K562 (cell line): ENCODE measurements at regions not wholly inside any gene's neighbourhood (a gene's known extent, or its start where the extent isn't known, plus 50 kb on each side); places are given as distances from the start of the nearest gene placed in this dataset.
A peak's percentile ranks its signal among the peaks of the same experiment; 100 is the strongest.

Experiments used
- BACH1 ChIP-seq: fragments of 200-800 bp; sonication (Bioruptor generic); IDR thresholded peaks from 2 replicates; pipeline ENCODE4 v1.6.1; 2016; ENCODE audit warnings: missing genetic modification characterization, missing compliant biosample characterization
- CREB1 ChIP-seq, 2 experiments: sonication (generic) in 1 of 2; formaldehyde crosslinking in 1 of 2; IDR thresholded peaks; 2 replicates each; pipeline versions ENCODE4 v1.6.1 to v1.8.0; 2012 to 2022; ENCODE audit warnings: inconsistent platforms in 1 of 2, mild to moderate bottlenecking in 1 of 2, missing genetic modification reagents in 1 of 2, moderate library complexity in 1 of 2
- FOXA1 ChIP-seq: fragments of 450-650 bp; IDR thresholded peaks from 2 replicates; pipeline ENCODE4 v1.6.1; 2016; ENCODE audit warnings: mild to moderate bottlenecking, borderline replicate concordance
- FOXK2 ChIP-seq, 2 experiments: fragments of 450-650 bp; IDR thresholded peaks in 1 of 2; conservative IDR thresholded peaks in 1 of 2; 2 replicates each; pipeline ENCODE4 v1.6.1; 2016; ENCODE audit warnings: low read depth in 2 of 2, mild to moderate bottlenecking in 1 of 2
- HOXB6 ChIP-seq: fragments of 250-450 bp; sonication (Bioruptor Pico); IDR thresholded peaks from 2 replicates; pipeline ENCODE4 v1.5.1; 2022; ENCODE audit warnings: mild to moderate bottlenecking, borderline replicate concordance
- LARP7 ChIP-seq: fragments of 450-650 bp; IDR thresholded peaks from 2 replicates; pipeline ENCODE4 v1.6.1; 2016
- NONO ChIP-seq, 2 experiments: fragments of 200-400 bp in 1 of 2; fragments of 450-650 bp in 1 of 2; formaldehyde crosslinking in 1 of 2; IDR thresholded peaks; 2 replicates each; pipeline ENCODE4 v1.6.1; 2017; ENCODE audit warnings: low read depth in 2 of 2, mild to moderate bottlenecking in 2 of 2, moderate library complexity in 2 of 2, low read length in 1 of 2
- TEAD4 ChIP-seq, 2 experiments: sonication (generic) in 1 of 2; formaldehyde crosslinking in 1 of 2; IDR thresholded peaks; 2 replicates each; pipeline versions ENCODE4 v1.6.1 to v1.8.0; 2012 to 2022; ENCODE audit warnings: borderline replicate concordance in 1 of 2, inconsistent platforms in 1 of 2, low read length in 1 of 2, mild to moderate bottlenecking in 1 of 2, missing genetic modification reagents in 1 of 2
- ZBTB1 ChIP-seq: sonication (generic); formaldehyde crosslinking; IDR thresholded peaks from 2 replicates; pipeline ENCODE4 v1.8.1; 2023; ENCODE audit warnings: missing genetic modification reagents, low read depth, mild to moderate bottlenecking, borderline replicate concordance
- ZNF24 ChIP-seq: fragments of 450-650 bp; IDR thresholded peaks from 2 replicates; pipeline ENCODE4 v1.6.1; 2016
- ZNF764 ChIP-seq: fragments of 250-450 bp; sonication (Bioruptor Pico); IDR thresholded peaks from 2 replicates; pipeline ENCODE4 v1.4.0; 2020; ENCODE audit warnings: low read depth, mild to moderate bottlenecking, moderate library complexity
- ZNF780A ChIP-seq: fragments of 250-450 bp; sonication (Bioruptor Pico); IDR thresholded peaks from 2 replicates; pipeline ENCODE4 v1.5.0; 2021; ENCODE audit warnings: mild to moderate bottlenecking
- TF ChIP-seq, protein P1 (sequence below): fragments of 150-350 bp; conservative IDR thresholded peaks from 2 replicates; pipeline ENCODE4 v1.6.1; 2014; ENCODE audit warnings: low read length
- TF ChIP-seq, protein P2 (sequence below): sonication (generic); formaldehyde crosslinking; IDR thresholded peaks from 2 replicates; pipeline ENCODE4 v1.8.0; 2022; ENCODE audit warnings: missing genetic modification reagents, mild to moderate bottlenecking, moderate library complexity, borderline replicate concordance
- TF ChIP-seq, protein P3 (sequence below): fragments of 450-650 bp; IDR thresholded peaks from 2 replicates; pipeline ENCODE4 v1.6.1; 2016

DNA sequence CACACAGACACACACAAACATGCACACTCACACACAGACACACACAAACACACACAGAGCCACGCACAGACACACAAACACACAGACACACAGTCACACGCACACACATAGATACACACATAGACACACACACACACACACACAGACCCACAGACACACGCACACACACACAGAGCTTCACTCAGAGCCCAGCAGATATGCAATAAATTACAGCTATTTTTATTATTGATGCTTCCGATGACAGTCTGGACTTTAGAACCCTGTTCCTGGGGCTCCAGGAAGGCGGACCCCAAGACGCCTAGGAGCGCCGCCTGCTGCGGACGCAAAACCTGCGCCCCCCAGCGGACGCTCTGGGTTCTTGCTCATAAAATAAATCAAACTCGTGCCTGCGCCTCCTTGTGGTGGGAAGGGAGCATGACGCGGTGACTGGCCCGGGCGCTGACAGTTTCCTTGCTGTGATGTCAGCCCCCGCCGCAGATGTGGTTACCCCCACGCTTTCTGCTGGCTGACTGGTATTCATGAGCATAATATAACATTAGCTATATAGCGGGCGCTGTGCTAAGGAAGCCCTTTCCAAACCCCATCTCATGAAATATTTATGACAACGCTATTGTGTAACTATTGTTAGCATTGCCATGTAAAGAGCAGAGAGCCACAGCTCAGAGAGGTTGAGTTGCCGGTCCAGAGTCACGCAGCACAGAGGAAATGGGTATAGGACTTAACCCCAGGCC is 64.4 kb upstream of the TM9SF2 start (continued):
- TF ChIP-seq FOXK2 (conservative IDR thresholded peaks at IDR 0.05 in 1 of 2, IDR thresholded peaks at IDR 0.05 in 1 of 2; ENCODE audit: low read depth in 2 of 2) (0 out of 4 replicates have a peak, but pooled peaks of 1 of the 2 experiments have one; percentile 32), CREB1 (IDR thresholded peaks at IDR 0.05) (peak; percentile 81), CREB1 (CRISPR knock-in tag; IDR thresholded peaks at IDR 0.05) (peak; percentile 86), FOXA1 (no peak), LARP7 (0 out of 2 replicates have a peak, but pooled peaks have one; percentile 68), ZNF24 (0 out of 2 replicates have a peak, but pooled peaks have one; percentile 12), NONO (IDR thresholded peaks at IDR 0.05; ENCODE audit: low read depth in 2 of 2, low read length in 1 of 2) (no peak), ZBTB1 (CRISPR knock-in tag) (no peak), TEAD4 (IDR thresholded peaks at IDR 0.05; ENCODE audit: low read length) (0 out of 2 replicates have a peak, but pooled peaks have one; percentile 19), TEAD4 (CRISPR knock-in tag; IDR thresholded peaks at IDR 0.05; ENCODE audit: borderline replicate concordance) (no peak), ZNF780A (CRISPR knock-in tag) (no peak), ZNF764 (CRISPR knock-in tag) (no peak), HOXB6 (CRISPR knock-in tag) (no peak), BACH1 (no peak)
- TF ChIP-seq, protein P1, sequence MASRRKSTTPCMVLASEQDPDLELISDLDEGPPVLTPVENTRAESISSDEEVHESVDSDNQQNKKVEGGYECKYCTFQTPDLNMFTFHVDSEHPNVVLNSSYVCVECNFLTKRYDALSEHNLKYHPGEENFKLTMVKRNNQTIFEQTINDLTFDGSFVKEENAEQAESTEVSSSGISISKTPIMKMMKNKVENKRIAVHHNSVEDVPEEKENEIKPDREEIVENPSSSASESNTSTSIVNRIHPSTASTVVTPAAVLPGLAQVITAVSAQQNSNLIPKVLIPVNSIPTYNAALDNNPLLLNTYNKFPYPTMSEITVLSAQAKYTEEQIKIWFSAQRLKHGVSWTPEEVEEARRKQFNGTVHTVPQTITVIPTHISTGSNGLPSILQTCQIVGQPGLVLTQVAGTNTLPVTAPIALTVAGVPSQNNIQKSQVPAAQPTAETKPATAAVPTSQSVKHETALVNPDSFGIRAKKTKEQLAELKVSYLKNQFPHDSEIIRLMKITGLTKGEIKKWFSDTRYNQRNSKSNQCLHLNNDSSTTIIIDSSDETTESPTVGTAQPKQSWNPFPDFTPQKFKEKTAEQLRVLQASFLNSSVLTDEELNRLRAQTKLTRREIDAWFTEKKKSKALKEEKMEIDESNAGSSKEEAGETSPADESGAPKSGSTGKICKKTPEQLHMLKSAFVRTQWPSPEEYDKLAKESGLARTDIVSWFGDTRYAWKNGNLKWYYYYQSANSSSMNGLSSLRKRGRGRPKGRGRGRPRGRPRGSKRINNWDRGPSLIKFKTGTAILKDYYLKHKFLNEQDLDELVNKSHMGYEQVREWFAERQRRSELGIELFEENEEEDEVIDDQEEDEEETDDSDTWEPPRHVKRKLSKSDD = 0 out of 2 replicates have a peak, but pooled peaks have one; percentile 61
- TF ChIP-seq, protein P2, sequence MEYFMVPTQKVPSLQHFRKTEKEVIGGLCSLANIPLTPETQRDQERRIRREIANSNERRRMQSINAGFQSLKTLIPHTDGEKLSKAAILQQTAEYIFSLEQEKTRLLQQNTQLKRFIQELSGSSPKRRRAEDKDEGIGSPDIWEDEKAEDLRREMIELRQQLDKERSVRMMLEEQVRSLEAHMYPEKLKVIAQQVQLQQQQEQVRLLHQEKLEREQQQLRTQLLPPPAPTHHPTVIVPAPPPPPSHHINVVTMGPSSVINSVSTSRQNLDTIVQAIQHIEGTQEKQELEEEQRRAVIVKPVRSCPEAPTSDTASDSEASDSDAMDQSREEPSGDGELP (CRISPR knock-in tag) = peak; percentile 82
- TF ChIP-seq, protein P3, sequence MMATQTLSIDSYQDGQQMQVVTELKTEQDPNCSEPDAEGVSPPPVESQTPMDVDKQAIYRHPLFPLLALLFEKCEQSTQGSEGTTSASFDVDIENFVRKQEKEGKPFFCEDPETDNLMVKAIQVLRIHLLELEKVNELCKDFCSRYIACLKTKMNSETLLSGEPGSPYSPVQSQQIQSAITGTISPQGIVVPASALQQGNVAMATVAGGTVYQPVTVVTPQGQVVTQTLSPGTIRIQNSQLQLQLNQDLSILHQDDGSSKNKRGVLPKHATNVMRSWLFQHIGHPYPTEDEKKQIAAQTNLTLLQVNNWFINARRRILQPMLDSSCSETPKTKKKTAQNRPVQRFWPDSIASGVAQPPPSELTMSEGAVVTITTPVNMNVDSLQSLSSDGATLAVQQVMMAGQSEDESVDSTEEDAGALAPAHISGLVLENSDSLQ = peak; percentile 76
